Fibroblast of mammary gland (primary cell): ENCODE measurements at regions not wholly inside any gene's neighbourhood (a gene's known extent, or its start where the extent isn't known, plus 50 kb on each side); places are given as distances from the start of the nearest gene placed in this dataset.

Source experiments
- DNase-seq: peaks from one replicate; pipeline ENCODE4 v3.0.0-alpha.2; 2010; ENCODE audit warnings: low read depth
- H3K4me3 ChIP-seq: 2 replicates; pipeline ENCODE4 v1.5.1; 2011; ENCODE audit warnings: low read depth, mild to moderate bottlenecking, low read length, moderate library complexity; ENCODE audit not compliant: control insufficient read depth
- CTCF ChIP-seq: conservative IDR thresholded peaks from 2 replicates; pipeline ENCODE4 v1.5.1; 2011; ENCODE audit warnings: low read depth, low read length, inconsistent platforms; ENCODE audit not compliant: control insufficient read depth, insufficient read depth

GRCh38 chrX:121307449-121307848 is 260.0 kb downstream of the GLUD2 start:
- H3K4me3 ChIP-seq: no peak overlapping the region
- DNase-seq: peak; percentile 70
- TF ChIP-seq CTCF: no peak

GRCh38 chrX:121308276-121308805 is 260.9 kb downstream of the GLUD2 start:
- H3K4me3 ChIP-seq: no peak overlapping the region
- peak; percentile 53 for TF ChIP-seq CTCF
- DNase-seq: peak; percentile 94

GRCh38 chrX:121310820-121311219 is 263.4 kb downstream of the GLUD2 start:
- no peak for DNase-seq
- TF ChIP-seq CTCF: no peak
- no peak overlapping the region for H3K4me3 ChIP-seq

- TF ChIP-seq CTCF: no peak
- H3K4me3 ChIP-seq: no peak overlapping the region
- DNase-seq: no peak
Measured at GRCh38 chrX:121320441-121320840, 273.0 kb downstream of the GLUD2 start.

GRCh38 chrX:121322159-121322558 is 274.7 kb downstream of the GLUD2 start:
- TF ChIP-seq CTCF: peak; percentile 25
- H3K4me3 ChIP-seq: no peak overlapping the region
- DNase-seq: peak; percentile 7

- no peak for TF ChIP-seq CTCF
- DNase-seq: no peak
- H3K4me3 ChIP-seq: no peak overlapping the region
Measured at GRCh38 chrX:121323337-121323736, 275.9 kb downstream of the GLUD2 start.

GRCh38 chrX:121333942-121334341 is 286.5 kb downstream of the GLUD2 start:
- no peak overlapping the region for H3K4me3 ChIP-seq
- TF ChIP-seq CTCF: no peak

More at GRCh38 chrX:121333942-121334341, 286.5 kb downstream of the GLUD2 start:
- peak; percentile 0 for DNase-seq
